ENCODE measurements at regions not wholly inside any gene's neighbourhood (a gene's known extent, or its start where the extent isn't known, plus 50 kb on each side); places are given as distances from the start of the nearest gene placed in this dataset.

DNA sequence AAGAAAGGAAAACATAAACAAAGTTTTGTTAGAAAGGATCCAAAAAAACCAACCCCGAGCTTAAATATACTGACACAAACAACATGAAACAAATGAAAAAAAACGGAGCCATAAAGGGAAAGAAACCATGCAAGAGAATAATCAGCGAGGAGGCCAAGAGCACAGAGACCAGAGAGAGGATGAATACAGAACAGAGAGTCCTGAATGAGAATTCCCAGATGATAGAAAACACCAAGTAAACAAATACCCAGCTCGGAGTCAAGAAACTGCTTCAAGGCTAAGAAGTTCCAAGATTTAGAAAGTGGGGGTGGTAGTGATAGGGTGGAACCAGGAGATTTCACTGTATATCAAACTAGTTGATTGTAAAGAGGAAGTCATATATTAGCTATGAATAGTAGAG lies 313.3 kb downstream of the OSR1 start:
- H3K4me2 ChIP-seq (ENCODE audit: insufficient read depth, low read length), result no peak overlapping the region
- no peaks in the 10 kb centered on the region for H3K79me2 ChIP-seq (ENCODE audit: control insufficient read depth, insufficient read depth, low read length)
- dilution Hi-C loops (cut with MboI; ENCODE audit: extremely low pct_ligation_motif_present, low sequenced_read_pairs) (no loop called here), intact Hi-C loops (cut with micrococcal nuclease) (no loop called here)
- no peaks in the 10 kb centered on the region for H3K27me3 ChIP-seq (ENCODE audit: control insufficient read depth in 2 of 2, insufficient read depth in 2 of 2, low read length in 2 of 2)
- no peak overlapping the region for H3K4me3 ChIP-seq (replicated peaks in 1 of 3; ENCODE audit: insufficient read depth in 1 of 3, low read depth in 1 of 3, low read length in 3 of 3)
- POLR2A ChIA-PET, result no interaction called here
- TF ChIP-seq MYC (IDR thresholded peaks at IDR 0.05; ENCODE audit: low read depth, low read length) (no peak), POLR2A (IDR thresholded peaks at IDR 0.05; ENCODE audit: low read depth, low read length) (no peak), POLR2AphosphoS5 (IDR thresholded peaks at IDR 0.05; ENCODE audit: insufficient read depth, low read depth, low read length) (no peak), CTCF (IDR thresholded peaks at IDR 0.05; ENCODE audit: extremely low read depth in 1 of 2, insufficient read depth in 1 of 2, low read depth in 1 of 2, low read length in 2 of 2) (no peak), JUN (IDR thresholded peaks at IDR 0.05; ENCODE audit: borderline replicate concordance, insufficient read depth, insufficient read length, low read depth) (no peak), FOS (IDR thresholded peaks at IDR 0.05; ENCODE audit: borderline replicate concordance, insufficient read depth, low read length) (no peak), EZH2 (IDR thresholded peaks at IDR 0.05; ENCODE audit: borderline replicate concordance, low read depth, low read length, severe bottlenecking) (no peak), GATA2 (IDR thresholded peaks at IDR 0.05; ENCODE audit: insufficient read depth, insufficient read length, low read depth, low read length) (no peak), MAX (IDR thresholded peaks at IDR 0.05; ENCODE audit: insufficient read depth, insufficient read length) (no peak)
- CTCF ChIA-PET, result no interaction called here
- no peaks in the 10 kb centered on the region for H3K9me1 ChIP-seq (replicated peaks; ENCODE audit: control insufficient read depth, extremely low read depth, insufficient read depth, low read length)
- FAIRE-seq (no peak), DNase-seq (ENCODE audit: low read depth, low spot score) (no peak)
- no peaks in the 10 kb centered on the region for H4K20me1 ChIP-seq (replicated peaks; ENCODE audit: control insufficient read depth, extremely low read depth, insufficient read depth, low read length)
- H2AFZ ChIP-seq (ENCODE audit: low read depth, low read length), result no peak overlapping the region
- H3K9ac ChIP-seq (replicated peaks; ENCODE audit: extremely low read depth, insufficient read depth, low read length), result no peak overlapping the region
- H3K36me3 ChIP-seq (ENCODE audit: control insufficient read depth in 2 of 2, extremely low read depth in 1 of 2, insufficient read depth in 2 of 2, low read length in 2 of 2), result no peaks in the 10 kb centered on the region
- BruUV-seq (replicated peaks), result no TSS peak
- H3K9me3 ChIP-seq (replicated peaks; ENCODE audit: control insufficient read depth, insufficient read depth, low read length), result no peaks in the 10 kb centered on the region
- no peaks in the 10 kb centered on the region for H3K4me1 ChIP-seq (ENCODE audit: control insufficient read depth, extremely low read depth, insufficient read depth, low read length)
- no peak overlapping the region for H3K27ac ChIP-seq (ENCODE audit: insufficient read depth, low read depth, low read length)

Measured in endothelial cell of umbilical vein (primary cell).